Lung (tissue), 11 donors: ENCODE measurements at regions not wholly inside any gene's neighbourhood (a gene's known extent, or its start where the extent isn't known, plus 50 kb on each side); places are given as distances from the start of the nearest gene placed in this dataset.

Source experiments
- ATAC-seq: fragments of 200-7000 bp; cut with Tn5 transposase; one replicate; pipeline ENCODE4 v1.9.1; 2020; ENCODE audit warnings: moderate number of reproducible peaks; ENCODE audit not compliant: insufficient read depth, low FRiP score
- DNase-seq, 3 donors: peaks; one replicate each; pipeline ENCODE4 v3.0.0-alpha.2; 2013 to 2017
- H3K27ac ChIP-seq, 2 donors: one replicate each; pipeline ENCODE4 v1.5.1; 2013; ENCODE audit warnings: mild to moderate bottlenecking in 2 of 2, moderate library complexity in 2 of 2, control low read depth in 1 of 2, inconsistent platforms in 1 of 2, low read depth in 1 of 2, low read length in 1 of 2
- H3K27me3 ChIP-seq, 3 donors: one replicate each; pipeline ENCODE4 v1.5.1; 2013; ENCODE audit warnings: low read length in 2 of 3; ENCODE audit not compliant: control insufficient read depth in 3 of 3, insufficient read depth in 3 of 3
- H3K36me3 ChIP-seq, 4 donors: one replicate each; pipeline ENCODE4 v1.5.1; 2013; ENCODE audit warnings: low read length in 4 of 4, mild to moderate bottlenecking in 1 of 4, moderate library complexity in 1 of 4; ENCODE audit not compliant: control insufficient read depth in 4 of 4, insufficient read depth in 4 of 4
- H3K4me1 ChIP-seq, 5 donors: one replicate each; pipeline ENCODE4 v1.5.1; 2013; ENCODE audit warnings: low read length in 5 of 5, mild to moderate bottlenecking in 2 of 5, moderate library complexity in 1 of 5; ENCODE audit not compliant: control insufficient read depth in 5 of 5, insufficient read depth in 5 of 5
- H3K4me3 ChIP-seq: one replicate; pipeline ENCODE4 v1.5.1; 2013; ENCODE audit warnings: mild to moderate bottlenecking, control low read depth, moderate library complexity
- H3K9ac ChIP-seq, 2 donors: one replicate each; pipeline ENCODE4 v1.5.1; 2013; ENCODE audit warnings: low read length in 2 of 2, control low read depth in 1 of 2; ENCODE audit not compliant: insufficient read depth in 1 of 2
- H3K9me3 ChIP-seq, 4 donors: one replicate each; pipeline ENCODE4 v1.5.1; 2013; ENCODE audit warnings: low read length in 3 of 4, mild to moderate bottlenecking in 1 of 4, moderate library complexity in 1 of 4; ENCODE audit not compliant: control insufficient read depth in 4 of 4, insufficient read depth in 3 of 4
- CTCF ChIP-seq: IDR thresholded peaks from 2 replicates; pipeline ENCODE4 v1.5.1; 2012; ENCODE audit warnings: mild to moderate bottlenecking; ENCODE audit errors: control extremely low read depth, extremely low read depth
- WGBS, 2 donors: extraction: QIAGEN DNeasy Blood & Tissue Kit; methylation state at CpG; one replicate each; pipeline ENCODE4 v1.1.7; 2013; 5-methylcytosine and 5-hydroxymethylcytosine counted together
- donor health status: control.
- donor health status: control.
- donor health status: Bipolar disorder and iron deficiency.
- donor health status: healthy.
- donor health status: DM: yes; HTN: yes; CAD: no.

GRCh38 chr17:83202002-83203000 is 122.9 kb downstream of the METRNL start:
- Histone ChIP-seq H3K4me3 (no peak overlapping the region), H3K9me3 (no peaks in the 10 kb centered on the region), H3K4me1 (peaks cover 0 to 13% (median 12%) of the 10 kb centered on the region in 5 donors), H3K27ac (peak overlapping the region in 1 of 2 donors; percentile 33), H3K9ac (no peak overlapping the region), H3K27me3 (no peaks in the 10 kb centered on the region), H3K36me3 (no peaks in the 10 kb centered on the region)
- ATAC-seq = no peak
- DNase-seq = no peak
- WGBS, 2 donors = 92 to 93% methylated on average over 13 of the region's 13 CpGs
- TF ChIP-seq CTCF = no peak

- TF ChIP-seq CTCF = no peak
- DNase-seq = no peak
- WGBS, 2 donors = 40 to 64% methylated on average over 9 of the region's 9 CpGs
- no peak overlapping the region for H3K4me3 ChIP-seq
- peaks cover 0 to 13% (median 12%) of the 10 kb centered on the region in 5 donors for H3K4me1 ChIP-seq
- no peaks in the 10 kb centered on the region for H3K27me3 ChIP-seq
- ATAC-seq = peak; percentile 60
- H3K36me3 ChIP-seq = no peaks in the 10 kb centered on the region
- no peaks in the 10 kb centered on the region for H3K9me3 ChIP-seq
- H3K27ac ChIP-seq = peak overlapping the region in 1 of 2 donors; percentile 77
- no peak overlapping the region for H3K9ac ChIP-seq
These were observed 123.7 kb downstream of the METRNL start for GRCh38 chr17:83203073-83203471.

- H3K4me3 ChIP-seq = no peak overlapping the region
- no peaks in the 10 kb centered on the region for H3K9me3 ChIP-seq
- ATAC-seq (no peak), DNase-seq (no peak)
- peaks cover 0 to 13% (median 12%) of the 10 kb centered on the region in 5 donors for H3K4me1 ChIP-seq
- TF ChIP-seq CTCF = no peak
- no peaks in the 10 kb centered on the region for H3K27me3 ChIP-seq
- H3K9ac ChIP-seq = no peak overlapping the region
- WGBS, 2 donors = 77 to 80% methylated on average over 20 of the region's 20 CpGs
- H3K36me3 ChIP-seq = no peaks in the 10 kb centered on the region
- peak overlapping the region in 1 of 2 donors; percentile 77 for H3K27ac ChIP-seq
These were observed 124.2 kb downstream of the METRNL start for GRCh38 chr17:83203472-83204221.
